Tibial nerve (tissue), 4 donors: ENCODE measurements at regions not wholly inside any gene's neighbourhood (a gene's known extent, or its start where the extent isn't known, plus 50 kb on each side); places are given as distances from the start of the nearest gene placed in this dataset.

ENCODE experiments used
- EP300 ChIP-seq, 2 donors: sonication (generic); formaldehyde crosslinking; IDR thresholded peaks; one replicate each; pipeline ENCODE4 v1.6.1; 2017; ENCODE audit warnings: antibody characterized with exemption in 2 of 2, mild to moderate bottlenecking in 1 of 2
- POLR2A ChIP-seq, 2 donors: fragments of 450-650 bp; IDR thresholded peaks; one replicate each; pipeline ENCODE4 v1.6.1; 2017; ENCODE audit warnings: antibody characterized with exemption in 2 of 2, mild to moderate bottlenecking in 2 of 2, moderate library complexity in 2 of 2
- TF ChIP-seq, protein P1 (sequence below), 5 experiments: fragments of 200-600 bp in 3 of 5; fragments of 450-650 bp in 2 of 5; sonication (generic) in 3 of 5; IDR thresholded peaks; one replicate each; pipeline ENCODE4 v1.5.1; 2016 to 2019; ENCODE audit warnings: antibody characterized with exemption in 5 of 5, mild to moderate bottlenecking in 3 of 5, moderate library complexity in 2 of 5

DNA sequence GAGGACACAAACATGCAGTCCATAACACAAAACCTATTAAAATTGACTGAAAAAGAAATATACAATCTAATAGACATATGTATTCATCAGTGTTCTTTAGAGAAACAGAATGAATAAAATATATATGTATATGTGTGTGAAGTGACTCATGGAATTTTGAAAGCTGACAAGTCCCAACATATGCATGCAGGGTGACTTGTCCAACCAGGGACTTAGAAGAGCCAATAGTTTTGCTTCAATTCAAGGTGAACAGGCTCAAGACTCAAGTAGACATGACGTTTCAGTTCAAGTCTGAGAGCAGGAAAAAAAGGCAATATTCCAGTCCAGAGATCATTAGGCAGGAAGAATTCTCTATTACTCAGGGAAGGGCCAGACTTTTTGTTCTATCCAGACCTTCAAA, 271.2 kb upstream of the SETBP1 start:
- TF ChIP-seq POLR2A (IDR thresholded peaks at IDR 0.05): no peak
- TF ChIP-seq, protein P1, sequence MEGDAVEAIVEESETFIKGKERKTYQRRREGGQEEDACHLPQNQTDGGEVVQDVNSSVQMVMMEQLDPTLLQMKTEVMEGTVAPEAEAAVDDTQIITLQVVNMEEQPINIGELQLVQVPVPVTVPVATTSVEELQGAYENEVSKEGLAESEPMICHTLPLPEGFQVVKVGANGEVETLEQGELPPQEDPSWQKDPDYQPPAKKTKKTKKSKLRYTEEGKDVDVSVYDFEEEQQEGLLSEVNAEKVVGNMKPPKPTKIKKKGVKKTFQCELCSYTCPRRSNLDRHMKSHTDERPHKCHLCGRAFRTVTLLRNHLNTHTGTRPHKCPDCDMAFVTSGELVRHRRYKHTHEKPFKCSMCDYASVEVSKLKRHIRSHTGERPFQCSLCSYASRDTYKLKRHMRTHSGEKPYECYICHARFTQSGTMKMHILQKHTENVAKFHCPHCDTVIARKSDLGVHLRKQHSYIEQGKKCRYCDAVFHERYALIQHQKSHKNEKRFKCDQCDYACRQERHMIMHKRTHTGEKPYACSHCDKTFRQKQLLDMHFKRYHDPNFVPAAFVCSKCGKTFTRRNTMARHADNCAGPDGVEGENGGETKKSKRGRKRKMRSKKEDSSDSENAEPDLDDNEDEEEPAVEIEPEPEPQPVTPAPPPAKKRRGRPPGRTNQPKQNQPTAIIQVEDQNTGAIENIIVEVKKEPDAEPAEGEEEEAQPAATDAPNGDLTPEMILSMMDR (IDR thresholded peaks at IDR 0.05): no peak
- TF ChIP-seq EP300 (IDR thresholded peaks at IDR 0.05): no peak
